ENCODE measurements at regions not wholly inside any gene's neighbourhood (a gene's known extent, or its start where the extent isn't known, plus 50 kb on each side); places are given as distances from the start of the nearest gene placed in this dataset.
A peak's percentile ranks its signal among the peaks of the same experiment; 100 is the strongest.

DNA sequence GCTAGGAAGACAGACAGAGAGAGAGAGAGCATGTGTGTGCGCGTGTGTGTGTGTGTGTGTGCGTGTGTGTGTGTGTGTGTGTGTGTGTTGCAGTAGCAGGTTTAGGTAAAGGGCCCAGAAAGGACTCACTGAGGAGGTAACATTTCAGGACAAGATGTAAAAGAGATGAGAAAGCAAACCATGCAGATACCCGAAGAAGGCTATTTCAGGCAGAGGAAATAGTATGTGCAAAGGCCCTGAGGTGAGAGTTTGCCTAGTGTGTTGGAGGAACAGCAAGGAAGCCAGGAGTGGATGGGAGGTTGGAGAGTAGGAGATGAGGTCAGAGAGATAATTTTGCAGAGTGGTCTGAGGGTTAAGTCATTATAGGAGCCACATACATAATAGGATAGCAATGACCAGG is 754.3 kb upstream of the TBX3 start:
- DNase-seq (ENCODE audit: low read depth in 2 of 2), result no peak
- TF ChIP-seq, protein P1, sequence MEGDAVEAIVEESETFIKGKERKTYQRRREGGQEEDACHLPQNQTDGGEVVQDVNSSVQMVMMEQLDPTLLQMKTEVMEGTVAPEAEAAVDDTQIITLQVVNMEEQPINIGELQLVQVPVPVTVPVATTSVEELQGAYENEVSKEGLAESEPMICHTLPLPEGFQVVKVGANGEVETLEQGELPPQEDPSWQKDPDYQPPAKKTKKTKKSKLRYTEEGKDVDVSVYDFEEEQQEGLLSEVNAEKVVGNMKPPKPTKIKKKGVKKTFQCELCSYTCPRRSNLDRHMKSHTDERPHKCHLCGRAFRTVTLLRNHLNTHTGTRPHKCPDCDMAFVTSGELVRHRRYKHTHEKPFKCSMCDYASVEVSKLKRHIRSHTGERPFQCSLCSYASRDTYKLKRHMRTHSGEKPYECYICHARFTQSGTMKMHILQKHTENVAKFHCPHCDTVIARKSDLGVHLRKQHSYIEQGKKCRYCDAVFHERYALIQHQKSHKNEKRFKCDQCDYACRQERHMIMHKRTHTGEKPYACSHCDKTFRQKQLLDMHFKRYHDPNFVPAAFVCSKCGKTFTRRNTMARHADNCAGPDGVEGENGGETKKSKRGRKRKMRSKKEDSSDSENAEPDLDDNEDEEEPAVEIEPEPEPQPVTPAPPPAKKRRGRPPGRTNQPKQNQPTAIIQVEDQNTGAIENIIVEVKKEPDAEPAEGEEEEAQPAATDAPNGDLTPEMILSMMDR (IDR thresholded peaks at IDR 0.05; ENCODE audit: low read depth, low read length), result no peak
- H3K4me3 ChIP-seq (replicated peaks in 1 of 2; ENCODE audit: low read depth in 2 of 2, low read length in 2 of 2), result no peak overlapping the region

DNA sequence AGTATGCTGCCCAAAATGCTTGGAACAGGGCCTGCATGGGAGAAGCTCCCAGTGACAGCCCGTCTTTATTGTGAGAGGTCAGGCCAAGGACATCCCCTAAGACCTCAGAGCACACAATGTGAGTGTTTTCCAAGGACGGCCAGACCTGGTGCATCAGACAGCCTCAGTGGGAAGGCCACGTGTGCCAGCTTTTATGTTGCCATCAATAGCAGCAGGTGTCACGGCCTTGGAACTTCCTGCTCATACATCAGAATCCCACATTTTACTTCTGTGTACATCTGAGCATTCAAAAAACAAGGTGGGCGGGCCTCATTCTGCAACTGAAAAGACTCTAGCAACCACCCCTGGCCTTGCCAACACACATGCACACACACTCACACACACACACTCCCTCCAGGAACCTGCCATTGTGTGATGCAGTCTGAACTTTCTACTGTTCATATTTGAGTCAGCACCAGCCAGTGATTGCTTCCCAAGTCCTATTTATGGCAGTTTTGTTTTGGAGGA is 753.1 kb upstream of the TBX3 start:
- no peak overlapping the region for H3K4me3 ChIP-seq (replicated peaks in 1 of 2; ENCODE audit: low read depth in 2 of 2, low read length in 2 of 2)
- DNase-seq (ENCODE audit: low read depth in 2 of 2), result peak; percentile 15 to 54
- TF ChIP-seq, protein P1 (IDR thresholded peaks at IDR 0.05; ENCODE audit: low read depth, low read length), result no peak

DNA sequence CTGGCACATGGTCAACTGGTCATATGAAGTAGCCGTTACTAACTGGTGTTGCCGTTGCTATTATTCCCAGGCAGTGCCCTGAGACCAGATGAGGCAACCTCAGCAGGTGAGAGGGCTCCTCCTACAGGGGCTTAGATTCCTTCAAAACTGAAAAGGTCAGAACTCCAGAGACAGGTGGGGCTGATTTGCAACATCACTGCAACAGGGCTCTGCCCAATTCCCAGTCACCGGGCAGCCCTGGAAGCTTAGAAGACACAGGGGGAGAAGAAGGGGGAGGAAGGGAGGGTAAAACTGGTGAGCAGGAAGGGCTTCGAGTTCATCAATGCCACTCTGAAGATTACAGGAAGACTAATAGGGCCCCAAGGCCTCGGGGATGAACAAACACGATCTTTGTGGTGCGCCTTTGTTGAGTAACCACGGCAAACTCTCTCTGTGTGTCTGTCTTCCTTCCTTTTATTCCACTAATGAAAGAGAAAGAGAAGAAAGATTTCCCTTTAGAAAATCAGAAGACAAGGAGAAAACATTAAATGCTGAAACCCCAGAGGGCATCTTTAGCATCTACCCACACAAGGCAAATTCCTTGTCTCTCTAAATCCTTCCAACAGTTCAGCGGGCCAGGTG is 749.1 kb upstream of the TBX3 start:
- DNase-seq (ENCODE audit: low read depth in 2 of 2), result no peak
- no peak overlapping the region for H3K4me3 ChIP-seq (replicated peaks in 1 of 2; ENCODE audit: low read depth in 2 of 2, low read length in 2 of 2)
- TF ChIP-seq, protein P1 (IDR thresholded peaks at IDR 0.05; ENCODE audit: low read depth, low read length), result no peak

DNA sequence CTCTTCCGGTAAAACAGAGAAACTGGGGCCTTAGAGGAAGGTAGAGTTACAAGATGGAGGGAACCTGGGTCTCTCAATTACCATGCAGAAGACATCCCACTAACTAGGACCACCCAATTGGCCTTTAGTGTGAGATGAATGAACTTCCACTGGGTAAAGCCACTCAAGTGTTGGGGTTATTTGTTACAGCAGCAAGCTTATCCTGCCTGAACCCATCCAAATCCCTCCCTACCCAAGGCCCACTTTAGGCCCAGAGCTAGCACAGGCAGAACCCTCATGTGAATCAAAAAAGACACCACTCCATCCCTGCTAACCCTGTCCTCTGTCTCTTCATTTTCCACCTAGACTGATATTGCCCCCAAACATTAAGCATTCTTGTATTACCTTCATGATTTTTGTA is 746.7 kb upstream of the TBX3 start:
- H3K4me3 ChIP-seq (replicated peaks in 1 of 2; ENCODE audit: low read depth in 2 of 2, low read length in 2 of 2), result no peak overlapping the region
- DNase-seq (ENCODE audit: low read depth in 2 of 2), result no peak
- TF ChIP-seq, protein P1 (IDR thresholded peaks at IDR 0.05; ENCODE audit: low read depth, low read length), result no peak

GRCh38 chr12:115426732-115427131 is 742.8 kb upstream of the TBX3 start:
- TF ChIP-seq, protein P1 (IDR thresholded peaks at IDR 0.05; ENCODE audit: low read depth, low read length), result no peak

DNA sequence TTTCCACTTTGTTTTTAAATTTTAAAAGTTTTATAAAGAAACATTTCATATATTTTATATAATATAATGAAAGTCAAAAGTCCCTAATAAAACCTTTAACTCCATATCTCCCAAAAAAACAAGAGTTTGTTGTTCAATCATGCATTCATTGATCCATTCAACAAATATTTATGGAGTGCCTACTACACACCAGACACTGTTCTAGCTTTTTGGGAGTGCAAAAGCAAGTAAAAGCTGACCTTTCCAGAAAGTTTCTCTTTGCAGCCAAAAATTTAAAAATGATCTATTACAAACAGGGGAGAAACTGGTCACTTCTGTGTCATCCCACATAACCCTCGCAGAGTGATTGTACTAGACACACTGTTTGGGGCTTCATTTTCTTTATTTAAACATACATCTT is 740.0 kb upstream of the TBX3 start:
- TF ChIP-seq, protein P1 (IDR thresholded peaks at IDR 0.05; ENCODE audit: low read depth, low read length), result no peak
- H3K4me3 ChIP-seq (replicated peaks in 1 of 2; ENCODE audit: low read depth in 2 of 2, low read length in 2 of 2), result no peak overlapping the region
- no peak for DNase-seq (ENCODE audit: low read depth in 2 of 2)

More at GRCh38 chr12:115426732-115427131, 742.8 kb upstream of the TBX3 start:
- DNase-seq (ENCODE audit: low read depth in 2 of 2), result no peak
- no peak overlapping the region for H3K4me3 ChIP-seq (replicated peaks in 1 of 2; ENCODE audit: low read depth in 2 of 2, low read length in 2 of 2)

DNA sequence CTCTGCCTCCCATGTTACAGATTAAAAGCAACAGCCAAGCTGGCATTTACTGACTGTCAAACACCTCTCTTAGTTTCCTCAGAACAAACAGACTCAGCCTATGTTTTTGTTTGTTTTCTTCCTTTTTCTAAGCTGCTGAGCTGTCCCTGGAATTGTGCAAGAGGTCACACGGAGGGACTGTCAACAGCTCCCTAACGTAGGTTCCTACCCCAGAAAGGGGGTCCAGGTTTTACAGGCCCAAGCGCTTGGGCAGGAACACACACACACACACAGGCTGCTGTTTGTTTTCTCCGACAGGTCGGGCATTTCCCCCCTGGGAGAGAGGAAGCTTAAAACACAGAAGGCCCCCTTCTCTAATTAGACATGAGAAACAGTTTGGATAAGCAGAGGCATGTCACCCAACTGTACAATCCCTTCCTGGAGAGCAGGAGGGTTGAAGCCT is 739.6 kb upstream of the TBX3 start:
- H3K4me3 ChIP-seq (replicated peaks in 1 of 2; ENCODE audit: low read depth in 2 of 2, low read length in 2 of 2), result no peak overlapping the region
- TF ChIP-seq, protein P1 (IDR thresholded peaks at IDR 0.05; ENCODE audit: low read depth, low read length), result no peak
- no peak for DNase-seq (ENCODE audit: low read depth in 2 of 2)
